Cerebellar nuclear complex (tissue), 1 donor: ENCODE measurements at regions not wholly inside any gene's neighbourhood (a gene's known extent, or its start where the extent isn't known, plus 50 kb on each side); places are given as distances from the start of the nearest gene placed in this dataset.
"Not testable (repeated sequence)": the region's sequence is repeated elsewhere in the genome, so short reads cannot be mapped to it uniquely, and the experiment has no call there.

ENCODE experiments used
- DNase-seq, 2 experiments: peaks; one replicate each; lab custom pipeline; 2025; lab: John Stamatoyannopoulos, UW

GRCh38 chr14:97031530-97031929 is 234.3 kb downstream of the VRK1 start:
- DNase-seq: no peak

GRCh38 chr14:97033556-97034081 is 236.4 kb downstream of the VRK1 start:
- no peak for DNase-seq

GRCh38 chr14:97036086-97036852 is 239.1 kb downstream of the VRK1 start:
- no peak for DNase-seq

GRCh38 chr14:97039717-97040363 is 242.7 kb downstream of the VRK1 start:
- no peak for DNase-seq

GRCh38 chr14:97046967-97047366 is 249.8 kb downstream of the VRK1 start:
- DNase-seq: peak; percentile 17 to 74

GRCh38 chr14:97052001-97052400 is 254.8 kb downstream of the VRK1 start:
- no peak for DNase-seq

GRCh38 chr14:97053941-97054340 is 256.8 kb downstream of the VRK1 start:
- DNase-seq: no peak

GRCh38 chr14:97055355-97055754 is 258.2 kb downstream of the VRK1 start:
- DNase-seq: no peak

- DNase-seq: no peak
Observed at GRCh38 chr14:97056086-97056485, 258.9 kb downstream of the VRK1 start.

GRCh38 chr14:97057238-97058073 is 260.3 kb downstream of the VRK1 start:
- no peak for DNase-seq

GRCh38 chr14:97058074-97058467 is 260.9 kb downstream of the VRK1 start:
- no peak for DNase-seq

- no peak for DNase-seq
Observed at GRCh38 chr14:97058589-97058988, 261.4 kb downstream of the VRK1 start.

- no peak for DNase-seq
Observed at GRCh38 chr14:97061198-97061597, 264.0 kb downstream of the VRK1 start.

- DNase-seq: no peak
Observed at GRCh38 chr14:97061714-97062113, 264.5 kb downstream of the VRK1 start.

- no peak for DNase-seq
Observed at GRCh38 chr14:97065305-97066067, 268.3 kb downstream of the VRK1 start.

- DNase-seq: no peak
Observed at GRCh38 chr14:97066068-97066899, 269.1 kb downstream of the VRK1 start.

- DNase-seq: not testable (repeated sequence)
Observed at GRCh38 chr14:97068293-97068692, 271.1 kb downstream of the VRK1 start.

- DNase-seq: no peak
Observed at GRCh38 chr14:97070259-97070658, 273.1 kb downstream of the VRK1 start.

GRCh38 chr14:97071177-97071576 is 274.0 kb downstream of the VRK1 start:
- DNase-seq: no peak

- no peak for DNase-seq
Observed at GRCh38 chr14:97073622-97074021, 276.4 kb downstream of the VRK1 start.

- no peak for DNase-seq
Observed at GRCh38 chr14:97074456-97074855, 277.3 kb downstream of the VRK1 start.
